KMS-11 (cell line): ENCODE measurements at regions not wholly inside any gene's neighbourhood (a gene's known extent, or its start where the extent isn't known, plus 50 kb on each side); places are given as distances from the start of the nearest gene placed in this dataset.

Source experiments
- H2AFZ ChIP-seq: fragments of 200-600 bp; sonication (generic); 2 replicates; pipeline ENCODE4 v1.6.1; 2016; ENCODE audit warnings: antibody characterized with exemption, mixed run types, low read depth
- H3K27ac ChIP-seq: fragments of 200-600 bp; sonication (generic); 2 replicates; pipeline ENCODE4 v1.6.1; 2016; ENCODE audit warnings: mild to moderate bottlenecking, mixed run types
- H3K27me3 ChIP-seq: fragments of 200-600 bp; sonication (generic); 2 replicates; pipeline ENCODE4 v1.6.1; 2017; ENCODE audit warnings: mild to moderate bottlenecking, low read depth, mixed run types, moderate library complexity; ENCODE audit not compliant: insufficient read depth
- H3K36me3 ChIP-seq: fragments of 200-600 bp; sonication (generic); 2 replicates; pipeline ENCODE4 v1.6.1; 2017; ENCODE audit warnings: mild to moderate bottlenecking, mixed run types; ENCODE audit not compliant: insufficient read depth
- H3K4me1 ChIP-seq: fragments of 200-600 bp; sonication (generic); 2 replicates; pipeline ENCODE4 v1.6.1; 2016; ENCODE audit warnings: mild to moderate bottlenecking, low read depth, mixed run types; ENCODE audit not compliant: poor library complexity, severe bottlenecking
- H3K4me2 ChIP-seq: fragments of 200-600 bp; sonication (generic); 2 replicates; pipeline ENCODE4 v1.7.0; 2016; ENCODE audit warnings: mild to moderate bottlenecking, mixed run types
- H3K4me3 ChIP-seq: fragments of 200-600 bp; sonication (generic); IDR thresholded peaks from 2 replicates; pipeline ENCODE4 v1.6.1; 2017; ENCODE audit warnings: low read depth, low read length, mixed read lengths; ENCODE audit not compliant: insufficient read depth
- H3K79me2 ChIP-seq: fragments of 200-600 bp; sonication (generic); 2 replicates; pipeline ENCODE4 v1.6.1; 2016; ENCODE audit warnings: low read depth, mixed run types; ENCODE audit not compliant: insufficient read depth
- H3K9ac ChIP-seq: fragments of 200-600 bp; sonication (generic); 2 replicates; pipeline ENCODE4 v1.6.1; 2016; ENCODE audit warnings: mild to moderate bottlenecking, mixed run types
- H4K20me1 ChIP-seq: fragments of 200-600 bp; sonication (generic); 2 replicates; pipeline ENCODE4 v1.6.1; 2016; ENCODE audit warnings: mild to moderate bottlenecking, mixed run types; ENCODE audit not compliant: insufficient read depth
- TF ChIP-seq, protein P1 (sequence below): fragments of 200-600 bp; sonication (generic); conservative IDR thresholded peaks from 2 replicates; pipeline ENCODE4 v1.6.1; 2017; ENCODE audit warnings: low read depth, mild to moderate bottlenecking, antibody characterized with exemption, low read length, moderate library complexity, mixed read lengths

DNA sequence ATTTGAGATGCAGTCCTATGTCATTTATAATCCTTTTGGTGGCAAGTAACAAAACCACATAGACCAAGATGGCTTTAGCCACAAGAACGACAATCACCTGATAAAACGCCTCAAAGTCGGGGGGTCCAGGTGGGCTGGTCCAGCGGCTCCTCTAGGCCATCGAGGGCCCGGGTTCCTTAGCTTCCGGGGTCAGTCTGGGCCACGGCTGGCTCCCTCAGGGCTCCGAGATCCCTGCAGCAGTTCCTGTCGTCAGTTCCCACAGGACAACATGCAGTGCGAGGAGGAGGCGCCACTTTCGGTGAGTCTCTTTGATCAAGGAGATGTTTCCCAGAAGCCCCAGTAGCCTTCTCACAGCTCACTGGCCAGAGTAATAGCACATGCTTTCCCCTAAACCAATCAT is 574.6 kb downstream of the AACS start:
- Histone ChIP-seq H3K79me2 (no peaks in the 10 kb centered on the region), H3K4me1 (no peaks in the 10 kb centered on the region), H3K27ac (no peak overlapping the region), H2AFZ (no peak overlapping the region), H3K9ac (no peak overlapping the region), H3K36me3 (no peaks in the 10 kb centered on the region), H3K27me3 (no peaks in the 10 kb centered on the region), H3K4me3 (no peak overlapping the region), H3K4me2 (no peak overlapping the region), H4K20me1 (no peaks in the 10 kb centered on the region)
- TF ChIP-seq, protein P1, sequence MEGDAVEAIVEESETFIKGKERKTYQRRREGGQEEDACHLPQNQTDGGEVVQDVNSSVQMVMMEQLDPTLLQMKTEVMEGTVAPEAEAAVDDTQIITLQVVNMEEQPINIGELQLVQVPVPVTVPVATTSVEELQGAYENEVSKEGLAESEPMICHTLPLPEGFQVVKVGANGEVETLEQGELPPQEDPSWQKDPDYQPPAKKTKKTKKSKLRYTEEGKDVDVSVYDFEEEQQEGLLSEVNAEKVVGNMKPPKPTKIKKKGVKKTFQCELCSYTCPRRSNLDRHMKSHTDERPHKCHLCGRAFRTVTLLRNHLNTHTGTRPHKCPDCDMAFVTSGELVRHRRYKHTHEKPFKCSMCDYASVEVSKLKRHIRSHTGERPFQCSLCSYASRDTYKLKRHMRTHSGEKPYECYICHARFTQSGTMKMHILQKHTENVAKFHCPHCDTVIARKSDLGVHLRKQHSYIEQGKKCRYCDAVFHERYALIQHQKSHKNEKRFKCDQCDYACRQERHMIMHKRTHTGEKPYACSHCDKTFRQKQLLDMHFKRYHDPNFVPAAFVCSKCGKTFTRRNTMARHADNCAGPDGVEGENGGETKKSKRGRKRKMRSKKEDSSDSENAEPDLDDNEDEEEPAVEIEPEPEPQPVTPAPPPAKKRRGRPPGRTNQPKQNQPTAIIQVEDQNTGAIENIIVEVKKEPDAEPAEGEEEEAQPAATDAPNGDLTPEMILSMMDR, result no peak

DNA sequence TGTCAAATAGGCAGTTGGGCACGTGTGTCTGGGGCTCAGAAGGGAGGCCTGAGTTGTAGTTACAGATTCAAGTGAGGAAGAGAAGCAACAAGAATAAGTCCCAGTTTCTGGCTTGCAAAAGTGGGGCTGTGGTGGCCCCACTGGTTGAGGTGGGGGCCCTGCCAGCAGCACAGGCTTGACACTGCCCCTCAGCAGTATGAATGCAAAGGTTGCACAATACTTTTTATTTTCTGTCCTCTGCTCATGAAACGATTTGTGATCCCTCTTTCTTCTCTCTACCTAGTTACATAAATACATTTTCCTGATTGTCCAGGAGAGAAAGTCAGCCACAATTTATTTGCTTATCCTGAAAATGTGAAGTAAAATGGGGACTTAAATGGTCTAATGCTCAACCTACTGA is 577.8 kb downstream of the AACS start:
- TF ChIP-seq, protein P1, result no peak
- Histone ChIP-seq H3K4me1 (no peaks in the 10 kb centered on the region), H3K36me3 (no peaks in the 10 kb centered on the region), H3K4me3 (no peak overlapping the region), H3K79me2 (no peaks in the 10 kb centered on the region), H2AFZ (no peak overlapping the region), H3K27me3 (no peaks in the 10 kb centered on the region), H3K4me2 (no peak overlapping the region), H4K20me1 (no peaks in the 10 kb centered on the region), H3K9ac (no peak overlapping the region), H3K27ac (no peak overlapping the region)

DNA sequence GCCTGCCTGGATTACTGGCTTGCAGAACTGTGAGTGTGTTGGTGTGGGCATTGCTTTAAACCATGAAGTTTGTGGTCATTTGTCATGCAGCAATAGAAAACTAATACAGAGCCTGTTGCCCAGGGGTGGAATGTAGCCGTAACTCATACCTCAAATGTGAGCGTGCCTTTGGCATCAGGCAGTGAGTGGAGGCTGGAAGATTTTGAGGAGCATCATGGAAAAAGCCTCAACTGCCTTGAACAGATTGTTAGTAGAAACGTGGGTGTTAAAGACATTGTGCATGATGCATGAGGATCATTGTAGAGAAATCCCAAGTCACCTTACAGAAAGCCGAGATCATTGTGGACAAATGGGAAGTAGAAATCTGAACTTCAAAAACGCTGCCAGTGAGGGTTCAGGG is 580.5 kb downstream of the AACS start:
- TF ChIP-seq, protein P1, result no peak
- no peak overlapping the region for H3K4me2 ChIP-seq
- no peak overlapping the region for H3K27ac ChIP-seq
- no peak overlapping the region for H2AFZ ChIP-seq
- H3K4me1 ChIP-seq, result no peaks in the 10 kb centered on the region
- H4K20me1 ChIP-seq, result no peaks in the 10 kb centered on the region
- H3K79me2 ChIP-seq, result no peaks in the 10 kb centered on the region
- H3K4me3 ChIP-seq, result no peak overlapping the region
- no peaks in the 10 kb centered on the region for H3K36me3 ChIP-seq
- H3K27me3 ChIP-seq, result no peaks in the 10 kb centered on the region
- H3K9ac ChIP-seq, result no peak overlapping the region

DNA sequence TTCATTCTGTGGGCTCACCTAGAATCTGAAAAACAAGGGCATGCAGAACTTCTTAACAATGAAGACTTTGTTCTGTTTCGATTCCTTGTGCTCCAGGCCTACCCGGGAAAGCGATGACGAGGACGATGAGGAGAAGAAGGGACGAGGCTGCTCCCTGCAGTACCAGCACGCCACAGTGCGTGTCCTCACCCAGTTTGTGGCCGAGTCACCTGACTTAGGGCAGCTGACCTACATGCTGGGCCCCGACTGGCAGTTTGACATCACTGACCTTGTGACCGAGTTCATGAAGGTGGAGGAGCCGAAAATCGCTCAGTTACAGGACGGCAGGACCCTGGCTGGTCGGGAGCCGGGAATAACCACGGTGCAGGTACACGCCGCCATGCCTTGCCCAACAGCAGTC is 585.4 kb downstream of the AACS start:
- no peak overlapping the region for H3K4me3 ChIP-seq
- no peak overlapping the region for H3K9ac ChIP-seq
- no peaks in the 10 kb centered on the region for H3K79me2 ChIP-seq
- H3K27ac ChIP-seq, result no peak overlapping the region
- no peak overlapping the region for H3K4me2 ChIP-seq
- H2AFZ ChIP-seq, result no peak overlapping the region
- no peaks in the 10 kb centered on the region for H3K27me3 ChIP-seq
- H3K4me1 ChIP-seq, result no peaks in the 10 kb centered on the region
- H3K36me3 ChIP-seq, result no peaks in the 10 kb centered on the region
- no peaks in the 10 kb centered on the region for H4K20me1 ChIP-seq
- TF ChIP-seq, protein P1, result no peak

DNA sequence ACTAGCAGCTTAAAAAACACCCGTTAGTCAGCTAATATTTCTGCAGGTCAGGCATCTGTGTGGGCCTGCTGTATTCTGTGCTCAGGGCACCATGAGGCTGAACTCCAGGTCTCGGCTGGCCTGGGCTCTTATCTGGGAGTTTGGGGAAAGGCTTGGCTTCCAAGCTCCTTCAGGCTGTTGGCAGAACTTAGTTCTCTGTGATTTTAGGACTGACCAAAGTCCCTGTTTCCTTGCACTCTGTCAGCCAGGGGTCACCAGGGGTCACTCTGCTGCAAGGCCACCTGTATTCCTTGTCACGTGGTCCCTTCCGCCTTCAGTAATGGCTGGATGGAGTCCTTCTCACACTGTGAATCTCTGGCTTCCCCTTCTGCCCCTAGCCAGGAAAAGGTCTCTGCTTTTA is 586.4 kb downstream of the AACS start:
- Histone ChIP-seq H3K27me3 (no peaks in the 10 kb centered on the region), H3K4me3 (no peak overlapping the region), H3K36me3 (no peaks in the 10 kb centered on the region), H3K27ac (no peak overlapping the region), H3K4me1 (no peaks in the 10 kb centered on the region), H3K79me2 (no peaks in the 10 kb centered on the region), H4K20me1 (no peaks in the 10 kb centered on the region), H2AFZ (no peak overlapping the region), H3K4me2 (no peak overlapping the region), H3K9ac (no peak overlapping the region)
- TF ChIP-seq, protein P1, result no peak
